ENCODE measurements at regions not wholly inside any gene's neighbourhood (a gene's known extent, or its start where the extent isn't known, plus 50 kb on each side); places are given as distances from the start of the nearest gene placed in this dataset.

DNA sequence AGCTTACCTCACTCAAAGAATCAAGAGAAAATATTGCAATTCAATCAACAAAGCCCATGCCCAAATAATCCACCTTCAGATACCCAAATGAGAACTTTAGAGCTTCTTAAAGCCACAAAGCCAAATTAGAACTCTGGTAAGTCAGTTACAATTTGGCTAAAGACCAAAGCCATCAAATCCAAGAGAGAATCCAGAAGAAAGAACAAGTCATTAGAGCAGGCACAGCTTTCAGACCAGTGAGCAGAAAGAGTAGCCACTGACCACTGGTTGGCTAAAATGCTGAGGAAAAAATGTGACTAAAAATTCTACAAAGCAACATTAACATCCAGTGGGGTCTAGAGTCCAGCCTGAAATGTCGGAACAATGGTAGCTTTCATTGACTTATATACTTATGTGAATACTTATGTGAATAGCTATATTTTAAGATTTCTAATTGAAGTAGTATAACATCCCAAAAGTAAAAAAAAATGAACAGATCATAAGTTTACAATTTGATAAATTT, 735.2 kb upstream of the TBX3 start:
- Histone ChIP-seq H3K9me3 (ENCODE audit: control insufficient read depth, low read length) (no peaks in the 10 kb centered on the region), H3K36me3 (ENCODE audit: control insufficient read depth in 1 of 2, insufficient read depth in 2 of 2, low read length in 1 of 2) (no peaks in the 10 kb centered on the region), H3K4me3 (ENCODE audit: low read length in 2 of 2) (no peak overlapping the region), H3K27ac (ENCODE audit: low read depth in 1 of 2, low read length in 2 of 2) (no peak overlapping the region), H3K27me3 (ENCODE audit: control insufficient read depth in 1 of 2, insufficient read depth in 2 of 2, low read length in 1 of 2) (no peaks in the 10 kb centered on the region), H3K4me1 (ENCODE audit: control insufficient read depth in 1 of 2, insufficient read depth in 2 of 2, low read length in 2 of 2) (no peaks in the 10 kb centered on the region)
- intact Hi-C loops (cut with DNase I): no loop called here
- WGBS, 2 donors: 97% methylated on average over 1 of the region's 1 CpG
- no peak for ATAC-seq (ENCODE audit: low FRiP score)
- no peak for DNase-seq

DNA sequence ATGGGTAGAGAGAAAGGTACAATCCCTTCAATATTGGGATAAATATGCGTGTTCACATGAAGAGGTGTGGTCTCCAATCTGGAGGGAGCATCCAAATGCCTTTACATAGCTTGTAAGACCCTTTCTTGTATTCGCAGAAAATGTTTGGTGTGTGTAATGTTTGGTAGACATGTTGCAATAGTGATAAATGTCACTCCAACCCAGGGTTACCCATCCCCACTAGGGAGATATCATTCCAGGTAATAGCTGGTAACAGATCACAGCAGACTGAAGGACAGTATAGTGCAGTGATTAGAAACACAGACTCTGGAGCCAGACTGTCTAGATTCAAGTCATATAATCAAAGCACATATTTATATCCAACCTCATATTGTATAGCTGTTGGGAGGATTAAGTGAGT, 733.6 kb upstream of the TBX3 start:
- intact Hi-C loops (cut with DNase I): no loop called here

DNA sequence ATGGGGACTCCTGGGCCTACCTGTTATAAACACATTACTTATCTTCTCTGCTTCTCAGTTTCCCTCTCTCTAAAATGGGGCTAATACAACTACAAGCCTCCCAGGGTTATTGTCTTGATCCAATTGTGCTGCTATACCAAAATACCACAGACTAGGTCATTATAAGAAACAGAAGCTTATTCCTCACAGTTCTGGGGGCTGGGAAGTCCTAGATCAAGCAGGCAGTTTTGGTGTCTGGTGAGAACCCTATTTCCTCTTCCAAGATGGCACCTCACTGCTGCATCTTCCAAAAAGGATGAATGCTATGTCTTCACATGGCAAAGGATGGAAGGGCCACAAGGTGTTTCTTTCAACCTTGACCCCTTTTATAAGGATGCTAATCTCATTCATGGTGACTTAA, 732.9 kb upstream of the TBX3 start:
- ATAC-seq (ENCODE audit: low FRiP score): no peak
- no peak for DNase-seq
- intact Hi-C loops (cut with DNase I): no loop called here
- Histone ChIP-seq H3K4me3 (ENCODE audit: low read length in 2 of 2) (no peak overlapping the region), H3K9me3 (ENCODE audit: control insufficient read depth, low read length) (no peaks in the 10 kb centered on the region), H3K36me3 (ENCODE audit: control insufficient read depth in 1 of 2, insufficient read depth in 2 of 2, low read length in 1 of 2) (no peaks in the 10 kb centered on the region), H3K4me1 (ENCODE audit: control insufficient read depth in 1 of 2, insufficient read depth in 2 of 2, low read length in 2 of 2) (no peaks in the 10 kb centered on the region), H3K27ac (ENCODE audit: low read depth in 1 of 2, low read length in 2 of 2) (no peak overlapping the region), H3K27me3 (ENCODE audit: control insufficient read depth in 1 of 2, insufficient read depth in 2 of 2, low read length in 1 of 2) (no peaks in the 10 kb centered on the region)

More for the DNA sequence above, 733.6 kb upstream of the TBX3 start:
- no peak overlapping the region for H3K4me3 ChIP-seq (ENCODE audit: low read length in 2 of 2)
- no peaks in the 10 kb centered on the region for H3K4me1 ChIP-seq (ENCODE audit: control insufficient read depth in 1 of 2, insufficient read depth in 2 of 2, low read length in 2 of 2)
- 92 to 98% methylated on average over 2 of the region's 2 CpGs for WGBS, 2 donors
- DNase-seq (no peak), ATAC-seq (ENCODE audit: low FRiP score) (no peak)
- no peaks in the 10 kb centered on the region for H3K27me3 ChIP-seq (ENCODE audit: control insufficient read depth in 1 of 2, insufficient read depth in 2 of 2, low read length in 1 of 2)
- H3K36me3 ChIP-seq (ENCODE audit: control insufficient read depth in 1 of 2, insufficient read depth in 2 of 2, low read length in 1 of 2): no peaks in the 10 kb centered on the region
- H3K9me3 ChIP-seq (ENCODE audit: control insufficient read depth, low read length): no peaks in the 10 kb centered on the region
- no peak overlapping the region for H3K27ac ChIP-seq (ENCODE audit: low read depth in 1 of 2, low read length in 2 of 2)

DNA sequence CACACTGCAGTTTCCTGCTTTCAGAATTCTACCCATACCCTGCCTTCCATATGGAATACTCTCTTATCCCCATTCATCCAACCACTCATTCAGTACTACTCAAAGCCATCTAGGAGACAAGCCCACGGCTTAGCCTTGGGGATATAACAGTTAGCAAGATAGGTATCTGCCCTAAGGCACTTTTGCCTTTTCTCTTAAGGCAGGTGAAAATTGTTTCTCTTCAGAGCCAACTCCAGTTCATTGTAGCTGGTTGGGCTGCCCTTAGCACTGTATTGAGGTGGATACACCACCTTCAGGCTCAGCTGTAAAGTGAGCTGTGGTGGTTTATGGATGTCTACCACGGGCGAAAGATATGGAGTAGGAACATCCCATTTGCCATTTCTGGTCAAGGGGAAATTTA, 729.7 kb upstream of the TBX3 start:
- H3K9me3 ChIP-seq (ENCODE audit: control insufficient read depth, low read length): no peaks in the 10 kb centered on the region
- 90 to 91% methylated on average over 3 of the region's 3 CpGs for WGBS, 2 donors
- intact Hi-C loops (cut with DNase I): no loop called here
- ATAC-seq (ENCODE audit: low FRiP score): no peak
- H3K36me3 ChIP-seq (ENCODE audit: control insufficient read depth in 1 of 2, insufficient read depth in 2 of 2, low read length in 1 of 2): no peaks in the 10 kb centered on the region
- DNase-seq: no peak
- H3K4me1 ChIP-seq (ENCODE audit: control insufficient read depth in 1 of 2, insufficient read depth in 2 of 2, low read length in 2 of 2): no peaks in the 10 kb centered on the region
- no peak overlapping the region for H3K4me3 ChIP-seq (ENCODE audit: low read length in 2 of 2)
- H3K27ac ChIP-seq (ENCODE audit: low read depth in 1 of 2, low read length in 2 of 2): no peak overlapping the region
- no peaks in the 10 kb centered on the region for H3K27me3 ChIP-seq (ENCODE audit: control insufficient read depth in 1 of 2, insufficient read depth in 2 of 2, low read length in 1 of 2)

DNA sequence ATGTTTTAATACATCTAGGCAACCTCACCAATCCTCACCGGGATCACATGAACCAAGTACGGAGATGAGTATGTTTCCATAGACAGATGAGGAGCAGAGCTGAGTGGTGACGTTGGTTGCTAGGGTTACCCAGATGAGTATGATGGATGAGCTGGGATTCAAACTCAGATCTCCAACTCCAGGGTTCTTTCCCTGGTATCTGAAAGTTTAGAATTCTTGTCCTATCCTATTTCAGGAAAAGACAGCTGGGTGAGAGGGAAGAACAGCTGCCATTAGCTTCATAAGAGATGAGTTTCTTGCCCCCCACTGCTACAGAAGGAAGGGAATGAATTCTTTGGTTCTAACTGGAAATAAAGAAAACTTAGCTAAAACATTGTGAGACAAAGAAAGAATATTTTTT, 728.9 kb upstream of the TBX3 start:
- no peaks in the 10 kb centered on the region for H3K4me1 ChIP-seq (ENCODE audit: control insufficient read depth in 1 of 2, insufficient read depth in 2 of 2, low read length in 2 of 2)
- H3K9me3 ChIP-seq (ENCODE audit: control insufficient read depth, low read length): no peaks in the 10 kb centered on the region
- intact Hi-C loops (cut with DNase I): no loop called here
- ATAC-seq (ENCODE audit: low FRiP score): no peak
- H3K36me3 ChIP-seq (ENCODE audit: control insufficient read depth in 1 of 2, insufficient read depth in 2 of 2, low read length in 1 of 2): no peaks in the 10 kb centered on the region
- no peak for DNase-seq
- H3K27me3 ChIP-seq (ENCODE audit: control insufficient read depth in 1 of 2, insufficient read depth in 2 of 2, low read length in 1 of 2): no peaks in the 10 kb centered on the region
- H3K27ac ChIP-seq (ENCODE audit: low read depth in 1 of 2, low read length in 2 of 2): no peak overlapping the region
- 85 to 86% methylated on average over 3 of the region's 3 CpGs for WGBS, 2 donors
- H3K4me3 ChIP-seq (ENCODE audit: low read length in 2 of 2): no peak overlapping the region

DNA sequence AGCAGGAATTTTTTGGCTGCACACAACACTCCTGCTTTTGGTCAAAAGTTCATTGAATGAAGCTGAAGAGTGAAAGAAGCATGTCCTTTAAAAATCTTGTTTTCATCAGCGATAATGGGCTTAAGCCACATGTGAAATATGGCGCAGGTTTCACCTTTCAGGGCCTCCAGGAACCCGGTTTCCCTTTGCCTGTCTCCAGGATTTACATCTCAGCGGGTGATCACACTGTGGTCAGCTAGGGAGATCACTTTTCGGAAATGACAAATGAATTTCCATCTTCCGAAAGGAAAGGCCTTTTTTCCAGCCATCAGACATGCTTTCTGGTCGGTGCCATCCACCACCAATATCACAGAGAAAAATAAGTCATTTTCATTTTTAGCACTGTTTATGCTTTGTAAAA, 727.1 kb upstream of the TBX3 start:
- no peaks in the 10 kb centered on the region for H3K4me1 ChIP-seq (ENCODE audit: control insufficient read depth in 1 of 2, insufficient read depth in 2 of 2, low read length in 2 of 2)
- no peak overlapping the region for H3K27ac ChIP-seq (ENCODE audit: low read depth in 1 of 2, low read length in 2 of 2)
- H3K27me3 ChIP-seq (ENCODE audit: control insufficient read depth in 1 of 2, insufficient read depth in 2 of 2, low read length in 1 of 2): no peaks in the 10 kb centered on the region
- 82 to 88% methylated on average over 7 of the region's 7 CpGs for WGBS, 2 donors
- DNase-seq: no peak
- intact Hi-C loops (cut with DNase I): no loop called here
- H3K4me3 ChIP-seq (ENCODE audit: low read length in 2 of 2): no peak overlapping the region
- ATAC-seq (ENCODE audit: low FRiP score): no peak
- no peaks in the 10 kb centered on the region for H3K9me3 ChIP-seq (ENCODE audit: control insufficient read depth, low read length)
- H3K36me3 ChIP-seq (ENCODE audit: control insufficient read depth in 1 of 2, insufficient read depth in 2 of 2, low read length in 1 of 2): no peaks in the 10 kb centered on the region

- 96 to 97% methylated on average over 3 of the region's 3 CpGs for WGBS, 2 donors
- intact Hi-C loops (cut with DNase I): loop anchor here (5.0 to 10.0 kb wide), 2 partner anchors 66 to 84 kb away; no protein-coding TSS in a partner anchor
These were observed 724.7 kb upstream of the TBX3 start for GRCh38 chr12:115408642-115409041.

GRCh38 chr12:115407723-115408122, 723.7 kb upstream of the TBX3 start:
- no peak overlapping the region for H3K27ac ChIP-seq (ENCODE audit: low read depth in 1 of 2, low read length in 2 of 2)
- H3K4me1 ChIP-seq (ENCODE audit: control insufficient read depth in 1 of 2, insufficient read depth in 2 of 2, low read length in 2 of 2): peaks cover 0 to 3% of the 10 kb centered on the region in 2 donors
- ATAC-seq (ENCODE audit: low FRiP score) (no peak), DNase-seq (no peak)
- H3K4me3 ChIP-seq (ENCODE audit: low read length in 2 of 2): no peak overlapping the region
- intact Hi-C loops (cut with DNase I): loop anchor here (5.0 to 10.0 kb wide), 2 partner anchors 65 to 83 kb away; no protein-coding TSS in a partner anchor
- no peaks in the 10 kb centered on the region for H3K27me3 ChIP-seq (ENCODE audit: control insufficient read depth in 1 of 2, insufficient read depth in 2 of 2, low read length in 1 of 2)
- H3K9me3 ChIP-seq (ENCODE audit: control insufficient read depth, low read length): no peaks in the 10 kb centered on the region
- no peaks in the 10 kb centered on the region for H3K36me3 ChIP-seq (ENCODE audit: control insufficient read depth in 1 of 2, insufficient read depth in 2 of 2, low read length in 1 of 2)

More at GRCh38 chr12:115408642-115409041, 724.7 kb upstream of the TBX3 start:
- no peak overlapping the region for H3K27ac ChIP-seq (ENCODE audit: low read depth in 1 of 2, low read length in 2 of 2)
- ATAC-seq (ENCODE audit: low FRiP score): no peak
- no peaks in the 10 kb centered on the region for H3K9me3 ChIP-seq (ENCODE audit: control insufficient read depth, low read length)
- H3K27me3 ChIP-seq (ENCODE audit: control insufficient read depth in 1 of 2, insufficient read depth in 2 of 2, low read length in 1 of 2): no peaks in the 10 kb centered on the region
- H3K4me1 ChIP-seq (ENCODE audit: control insufficient read depth in 1 of 2, insufficient read depth in 2 of 2, low read length in 2 of 2): peaks cover 0 to 3% of the 10 kb centered on the region in 2 donors
- H3K4me3 ChIP-seq (ENCODE audit: low read length in 2 of 2): no peak overlapping the region
- H3K36me3 ChIP-seq (ENCODE audit: control insufficient read depth in 1 of 2, insufficient read depth in 2 of 2, low read length in 1 of 2): no peaks in the 10 kb centered on the region
- DNase-seq: no peak

GRCh38 chr12:115407036-115407435, 723.1 kb upstream of the TBX3 start:
- H3K27ac ChIP-seq (ENCODE audit: low read depth in 1 of 2, low read length in 2 of 2): no peak overlapping the region
- DNase-seq (no peak), ATAC-seq (ENCODE audit: low FRiP score) (no peak)
- peaks cover 0 to 3% of the 10 kb centered on the region in 2 donors for H3K4me1 ChIP-seq (ENCODE audit: control insufficient read depth in 1 of 2, insufficient read depth in 2 of 2, low read length in 2 of 2)
- H3K9me3 ChIP-seq (ENCODE audit: control insufficient read depth, low read length): no peaks in the 10 kb centered on the region
- intact Hi-C loops (cut with DNase I): loop anchor here (5.0 to 10.0 kb wide), 2 partner anchors 65 to 82 kb away; no protein-coding TSS in a partner anchor
- no peak overlapping the region for H3K4me3 ChIP-seq (ENCODE audit: low read length in 2 of 2)
- WGBS, 2 donors: 92 to 93% methylated on average over 6 of the region's 6 CpGs
- no peaks in the 10 kb centered on the region for H3K36me3 ChIP-seq (ENCODE audit: control insufficient read depth in 1 of 2, insufficient read depth in 2 of 2, low read length in 1 of 2)
- no peaks in the 10 kb centered on the region for H3K27me3 ChIP-seq (ENCODE audit: control insufficient read depth in 1 of 2, insufficient read depth in 2 of 2, low read length in 1 of 2)

All from aorta (tissue), 5 donors.